PFSK-1 (cell line): ENCODE measurements at regions not wholly inside any gene's neighbourhood (a gene's known extent, or its start where the extent isn't known, plus 50 kb on each side); places are given as distances from the start of the nearest gene placed in this dataset.

Source experiments
- FOXP2 ChIP-seq: optimal IDR thresholded peaks from 2 replicates; pipeline ENCODE3; 2011; ENCODE audit warnings: borderline replicate concordance, control low read depth, inconsistent platforms; ENCODE audit not compliant: insufficient read depth; ENCODE audit errors: extremely low read length, extremely low read depth
- POLR2AphosphoS5 ChIP-seq: IDR thresholded peaks from 2 replicates; pipeline ENCODE4 v1.6.1; 2012; ENCODE audit warnings: low read depth, mild to moderate bottlenecking, control low read depth, low read length, moderate library complexity
- SIN3A ChIP-seq: IDR thresholded peaks from 2 replicates; pipeline ENCODE4 v1.6.1; 2012; ENCODE audit warnings: mild to moderate bottlenecking, low read length, moderate library complexity, borderline replicate concordance; ENCODE audit not compliant: insufficient read depth
- TAF1 ChIP-seq: IDR thresholded peaks from 2 replicates; pipeline ENCODE4 v1.6.1; 2012; ENCODE audit warnings: low read length, control low read depth, borderline replicate concordance; ENCODE audit not compliant: insufficient read depth
- TF ChIP-seq, protein P1 (sequence below), 2 experiments: IDR thresholded peaks; 2 replicates each; pipeline versions ENCODE4 v1.6.1 to v1.8.0; 2011 to 2012; ENCODE audit warnings: low read depth in 2 of 2, low read length in 2 of 2, control low read depth in 1 of 2, inconsistent platforms in 1 of 2, mild to moderate bottlenecking in 1 of 2, moderate library complexity in 1 of 2; ENCODE audit not compliant: insufficient read depth in 1 of 2

GRCh38 chrX:150239946-150240642 is 123.0 kb upstream of the MAMLD1 start:
- TF ChIP-seq, protein P1, sequence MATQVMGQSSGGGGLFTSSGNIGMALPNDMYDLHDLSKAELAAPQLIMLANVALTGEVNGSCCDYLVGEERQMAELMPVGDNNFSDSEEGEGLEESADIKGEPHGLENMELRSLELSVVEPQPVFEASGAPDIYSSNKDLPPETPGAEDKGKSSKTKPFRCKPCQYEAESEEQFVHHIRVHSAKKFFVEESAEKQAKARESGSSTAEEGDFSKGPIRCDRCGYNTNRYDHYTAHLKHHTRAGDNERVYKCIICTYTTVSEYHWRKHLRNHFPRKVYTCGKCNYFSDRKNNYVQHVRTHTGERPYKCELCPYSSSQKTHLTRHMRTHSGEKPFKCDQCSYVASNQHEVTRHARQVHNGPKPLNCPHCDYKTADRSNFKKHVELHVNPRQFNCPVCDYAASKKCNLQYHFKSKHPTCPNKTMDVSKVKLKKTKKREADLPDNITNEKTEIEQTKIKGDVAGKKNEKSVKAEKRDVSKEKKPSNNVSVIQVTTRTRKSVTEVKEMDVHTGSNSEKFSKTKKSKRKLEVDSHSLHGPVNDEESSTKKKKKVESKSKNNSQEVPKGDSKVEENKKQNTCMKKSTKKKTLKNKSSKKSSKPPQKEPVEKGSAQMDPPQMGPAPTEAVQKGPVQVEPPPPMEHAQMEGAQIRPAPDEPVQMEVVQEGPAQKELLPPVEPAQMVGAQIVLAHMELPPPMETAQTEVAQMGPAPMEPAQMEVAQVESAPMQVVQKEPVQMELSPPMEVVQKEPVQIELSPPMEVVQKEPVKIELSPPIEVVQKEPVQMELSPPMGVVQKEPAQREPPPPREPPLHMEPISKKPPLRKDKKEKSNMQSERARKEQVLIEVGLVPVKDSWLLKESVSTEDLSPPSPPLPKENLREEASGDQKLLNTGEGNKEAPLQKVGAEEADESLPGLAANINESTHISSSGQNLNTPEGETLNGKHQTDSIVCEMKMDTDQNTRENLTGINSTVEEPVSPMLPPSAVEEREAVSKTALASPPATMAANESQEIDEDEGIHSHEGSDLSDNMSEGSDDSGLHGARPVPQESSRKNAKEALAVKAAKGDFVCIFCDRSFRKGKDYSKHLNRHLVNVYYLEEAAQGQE (IDR thresholded peaks at IDR 0.05; ENCODE audit: insufficient read depth in 1 of 2, low read depth in 2 of 2, low read length in 2 of 2) = no peak
- no peak for TF ChIP-seq FOXP2

GRCh38 chrX:150240643-150240970 is 122.5 kb upstream of the MAMLD1 start:
- TF ChIP-seq, protein P1 (IDR thresholded peaks at IDR 0.05; ENCODE audit: insufficient read depth in 1 of 2, low read depth in 2 of 2, low read length in 2 of 2) = no peak
- TF ChIP-seq FOXP2 (no peak), SIN3A (no peak), TAF1 (no peak), POLR2AphosphoS5 (no peak)

GRCh38 chrX:150253959-150254620 is 109.0 kb upstream of the MAMLD1 start:
- TF ChIP-seq SIN3A (no peak), TAF1 (no peak), FOXP2 (no peak), POLR2AphosphoS5 (no peak)
- TF ChIP-seq, protein P1 (IDR thresholded peaks at IDR 0.05; ENCODE audit: insufficient read depth in 1 of 2, low read depth in 2 of 2, low read length in 2 of 2) = no peak

GRCh38 chrX:150254909-150255308 is 108.2 kb upstream of the MAMLD1 start:
- TF ChIP-seq FOXP2 (no peak), SIN3A (no peak), POLR2AphosphoS5 (no peak), TAF1 (no peak)
- TF ChIP-seq, protein P1 (IDR thresholded peaks at IDR 0.05; ENCODE audit: insufficient read depth in 1 of 2, low read depth in 2 of 2, low read length in 2 of 2) = no peak
